ENCODE measurements at regions not wholly inside any gene's neighbourhood (a gene's known extent, or its start where the extent isn't known, plus 50 kb on each side); places are given as distances from the start of the nearest gene placed in this dataset.
"Not testable (repeated sequence)": the region's sequence is repeated elsewhere in the genome, so short reads cannot be mapped to it uniquely, and the experiment has no call there.

GRCh38 chr21:38631676-38632075 lies 133.4 kb upstream of the ERG start:
- Histone ChIP-seq H3K4me3 (ENCODE audit: low read depth, low read length) (no peak overlapping the region), H3K9ac (ENCODE audit: low read depth, low read length) (no peak overlapping the region), H3K4me1 (ENCODE audit: control insufficient read depth, insufficient read depth, low read length) (no peaks in the 10 kb centered on the region), H3K27me3 (ENCODE audit: control insufficient read depth, insufficient read depth, low read length) (no peaks in the 10 kb centered on the region), H3K36me3 (ENCODE audit: control insufficient read depth, insufficient read depth, low read length) (no peaks in the 10 kb centered on the region), H3K27ac (ENCODE audit: low read depth, low read length) (no peak overlapping the region), H3K9me3 (ENCODE audit: control insufficient read depth, insufficient read depth, low read length) (no peaks in the 10 kb centered on the region)

- H3K9ac ChIP-seq (ENCODE audit: low read depth, low read length) = no peak overlapping the region
- no peak overlapping the region for H3K4me3 ChIP-seq (ENCODE audit: low read depth, low read length)
- no peaks in the 10 kb centered on the region for H3K36me3 ChIP-seq (ENCODE audit: control insufficient read depth, insufficient read depth, low read length)
- no peaks in the 10 kb centered on the region; the same call in 1 of the 2 replicates for H3K27me3 ChIP-seq (ENCODE audit: control insufficient read depth, insufficient read depth, low read length)
- no peaks in the 10 kb centered on the region for H3K4me1 ChIP-seq (ENCODE audit: control insufficient read depth, insufficient read depth, low read length)
- H3K27ac ChIP-seq (ENCODE audit: low read depth, low read length) = no peak overlapping the region
- no peaks in the 10 kb centered on the region for H3K9me3 ChIP-seq (ENCODE audit: control insufficient read depth, insufficient read depth, low read length)
These were observed 138.9 kb upstream of the ERG start for GRCh38 chr21:38637161-38637560.

- Histone ChIP-seq H3K27me3 (ENCODE audit: control insufficient read depth, insufficient read depth, low read length) (no peaks in the 10 kb centered on the region; the same call in 1 of the 2 replicates), H3K4me1 (ENCODE audit: control insufficient read depth, insufficient read depth, low read length) (peaks cover 18% of the 10 kb centered on the region), H3K9ac (ENCODE audit: low read depth, low read length) (no peak overlapping the region), H3K36me3 (ENCODE audit: control insufficient read depth, insufficient read depth, low read length) (no peaks in the 10 kb centered on the region), H3K9me3 (ENCODE audit: control insufficient read depth, insufficient read depth, low read length) (no peaks in the 10 kb centered on the region), H3K4me3 (ENCODE audit: low read depth, low read length) (no peak overlapping the region), H3K27ac (ENCODE audit: low read depth, low read length) (no peak overlapping the region)
These were observed 141.5 kb upstream of the ERG start for GRCh38 chr21:38639571-38640354.

- H3K9me3 ChIP-seq (ENCODE audit: control insufficient read depth, insufficient read depth, low read length); H3K27ac ChIP-seq (ENCODE audit: low read depth, low read length); H3K4me3 ChIP-seq (ENCODE audit: low read depth, low read length); H3K36me3 ChIP-seq (ENCODE audit: control insufficient read depth, insufficient read depth, low read length); H3K27me3 ChIP-seq (ENCODE audit: control insufficient read depth, insufficient read depth, low read length); H3K9ac ChIP-seq (ENCODE audit: low read depth, low read length): not testable (repeated sequence)
- peaks cover 18% of the 10 kb centered on the region for H3K4me1 ChIP-seq (ENCODE audit: control insufficient read depth, insufficient read depth, low read length)
These were observed 142.1 kb upstream of the ERG start for GRCh38 chr21:38640355-38640742.

GRCh38 chr21:38643404-38644023 lies 145.2 kb upstream of the ERG start:
- no peaks in the 10 kb centered on the region for H3K27me3 ChIP-seq (ENCODE audit: control insufficient read depth, insufficient read depth, low read length)
- no peak overlapping the region for H3K9ac ChIP-seq (ENCODE audit: low read depth, low read length)
- H3K9me3 ChIP-seq (ENCODE audit: control insufficient read depth, insufficient read depth, low read length) = no peaks in the 10 kb centered on the region
- H3K4me1 ChIP-seq (ENCODE audit: control insufficient read depth, insufficient read depth, low read length) = peaks cover 18% of the 10 kb centered on the region
- no peak overlapping the region for H3K27ac ChIP-seq (ENCODE audit: low read depth, low read length)
- H3K4me3 ChIP-seq (ENCODE audit: low read depth, low read length) = no peak overlapping the region
- no peaks in the 10 kb centered on the region for H3K36me3 ChIP-seq (ENCODE audit: control insufficient read depth, insufficient read depth, low read length)

- Histone ChIP-seq H3K27me3 (ENCODE audit: control insufficient read depth, insufficient read depth, low read length) (no peaks in the 10 kb centered on the region; the same call in 1 of the 2 replicates), H3K9ac (ENCODE audit: low read depth, low read length) (no peak overlapping the region), H3K36me3 (ENCODE audit: control insufficient read depth, insufficient read depth, low read length) (no peaks in the 10 kb centered on the region), H3K4me1 (ENCODE audit: control insufficient read depth, insufficient read depth, low read length) (peaks cover 18% of the 10 kb centered on the region), H3K27ac (ENCODE audit: low read depth, low read length) (no peak overlapping the region), H3K4me3 (ENCODE audit: low read depth, low read length) (no peak overlapping the region), H3K9me3 (ENCODE audit: control insufficient read depth, insufficient read depth, low read length) (no peaks in the 10 kb centered on the region)
These were observed 147.0 kb upstream of the ERG start for GRCh38 chr21:38645282-38645681.

- H3K9me3 ChIP-seq (ENCODE audit: control insufficient read depth, insufficient read depth, low read length) = no peaks in the 10 kb centered on the region
- H3K4me3 ChIP-seq (ENCODE audit: low read depth, low read length) = no peak overlapping the region
- peaks cover 18% of the 10 kb centered on the region for H3K4me1 ChIP-seq (ENCODE audit: control insufficient read depth, insufficient read depth, low read length)
- H3K27me3 ChIP-seq (ENCODE audit: control insufficient read depth, insufficient read depth, low read length) = no peaks in the 10 kb centered on the region; the same call in 1 of the 2 replicates
- no peaks in the 10 kb centered on the region for H3K36me3 ChIP-seq (ENCODE audit: control insufficient read depth, insufficient read depth, low read length)
- no peak overlapping the region for H3K9ac ChIP-seq (ENCODE audit: low read depth, low read length)
- H3K27ac ChIP-seq (ENCODE audit: low read depth, low read length) = no peak overlapping the region
These were observed 148.0 kb upstream of the ERG start for GRCh38 chr21:38646213-38646837.

GRCh38 chr21:38649120-38649519 lies 150.8 kb upstream of the ERG start:
- Histone ChIP-seq H3K4me1 (ENCODE audit: control insufficient read depth, insufficient read depth, low read length) (peaks cover 1% of the 10 kb centered on the region; the same call in 1 of the 2 replicates), H3K4me3 (ENCODE audit: low read depth, low read length) (no peak overlapping the region), H3K9me3 (ENCODE audit: control insufficient read depth, insufficient read depth, low read length) (no peaks in the 10 kb centered on the region), H3K27me3 (ENCODE audit: control insufficient read depth, insufficient read depth, low read length) (no peaks in the 10 kb centered on the region; the same call in 1 of the 2 replicates), H3K27ac (ENCODE audit: low read depth, low read length) (no peak overlapping the region), H3K36me3 (ENCODE audit: control insufficient read depth, insufficient read depth, low read length) (no peaks in the 10 kb centered on the region), H3K9ac (ENCODE audit: low read depth, low read length) (no peak overlapping the region)

- Histone ChIP-seq H3K27me3 (ENCODE audit: control insufficient read depth, insufficient read depth, low read length) (peaks cover under 1% of the 10 kb centered on the region; the same call in 1 of the 2 replicates), H3K27ac (ENCODE audit: low read depth, low read length) (no peak overlapping the region), H3K9ac (ENCODE audit: low read depth, low read length) (no peak overlapping the region)
These were observed 153.3 kb upstream of the ERG start for GRCh38 chr21:38651570-38651969.

GRCh38 chr21:38652396-38652795 lies 153.3 kb upstream of the ETS2 start:
- Histone ChIP-seq H3K4me1 (ENCODE audit: control insufficient read depth, insufficient read depth, low read length) (no peaks in the 10 kb centered on the region), H3K27me3 (ENCODE audit: control insufficient read depth, insufficient read depth, low read length) (peaks cover 7% of the 10 kb centered on the region; the same call in 1 of the 2 replicates), H3K4me3 (ENCODE audit: low read depth, low read length) (no peak overlapping the region), H3K36me3 (ENCODE audit: control insufficient read depth, insufficient read depth, low read length) (no peaks in the 10 kb centered on the region), H3K9me3 (ENCODE audit: control insufficient read depth, insufficient read depth, low read length) (no peaks in the 10 kb centered on the region), H3K27ac (ENCODE audit: low read depth, low read length) (no peak overlapping the region), H3K9ac (ENCODE audit: low read depth, low read length) (no peak overlapping the region)

More at GRCh38 chr21:38651570-38651969, 153.3 kb upstream of the ERG start:
- Histone ChIP-seq H3K9me3 (ENCODE audit: control insufficient read depth, insufficient read depth, low read length) (no peaks in the 10 kb centered on the region), H3K4me3 (ENCODE audit: low read depth, low read length) (no peak overlapping the region), H3K4me1 (ENCODE audit: control insufficient read depth, insufficient read depth, low read length) (no peaks in the 10 kb centered on the region), H3K36me3 (ENCODE audit: control insufficient read depth, insufficient read depth, low read length) (no peaks in the 10 kb centered on the region)

GRCh38 chr21:38654580-38654979 lies 151.1 kb upstream of the ETS2 start:
- no peaks in the 10 kb centered on the region for H3K36me3 ChIP-seq (ENCODE audit: control insufficient read depth, insufficient read depth, low read length)
- H3K27ac ChIP-seq (ENCODE audit: low read depth, low read length) = no peak overlapping the region
- H3K4me3 ChIP-seq (ENCODE audit: low read depth, low read length) = no peak overlapping the region
- peaks cover 2% of the 10 kb centered on the region; the same call in 1 of the 2 replicates for H3K4me1 ChIP-seq (ENCODE audit: control insufficient read depth, insufficient read depth, low read length)
- H3K27me3 ChIP-seq (ENCODE audit: control insufficient read depth, insufficient read depth, low read length) = peaks cover 26% of the 10 kb centered on the region
- no peak overlapping the region for H3K9ac ChIP-seq (ENCODE audit: low read depth, low read length)
- H3K9me3 ChIP-seq (ENCODE audit: control insufficient read depth, insufficient read depth, low read length) = no peaks in the 10 kb centered on the region

All from HUES48 (cell line).